Lower lobe of right lung (tissue), 2 donors: ENCODE measurements at regions not wholly inside any gene's neighbourhood (a gene's known extent, or its start where the extent isn't known, plus 50 kb on each side); places are given as distances from the start of the nearest gene placed in this dataset.

Source experiments
- ATAC-seq, 2 donors: fragments of 200-7000 bp; cut with Tn5 transposase; one replicate each; pipeline ENCODE4 v1.9.1; 2020 to 2022; ENCODE audit warnings: mild to moderate bottlenecking in 2 of 2, moderate library complexity in 2 of 2
- DNase-seq: peaks from one replicate; pipeline ENCODE4 v3.0.0-alpha.2; 2020
- H3K27ac ChIP-seq: fragments of 200-600 bp; one replicate; pipeline ENCODE4 v1.8.0; 2022
- H3K27me3 ChIP-seq: fragments of 200-600 bp; one replicate; pipeline ENCODE4 v1.8.0; 2022; ENCODE audit warnings: low read depth
- H3K36me3 ChIP-seq: fragments of 200-600 bp; one replicate; pipeline ENCODE4 v1.8.0; 2022; ENCODE audit warnings: mild to moderate bottlenecking
- H3K4me1 ChIP-seq: fragments of 200-600 bp; one replicate; pipeline ENCODE4 v1.8.0; 2022
- H3K4me3 ChIP-seq: fragments of 200-600 bp; one replicate; pipeline ENCODE4 v1.8.0; 2022; ENCODE audit warnings: mild to moderate bottlenecking
- H3K9me3 ChIP-seq: fragments of 200-600 bp; one replicate; pipeline ENCODE4 v1.8.0; 2022
- intact Hi-C: fragments of 100-400 bp; cut with DNase I; formaldehyde crosslinking; loops from one replicate; pipeline ENCODE4 v1.11.0; 2022
- TF ChIP-seq, protein P1 (sequence below): fragments of 200-600 bp; IDR thresholded peaks from one replicate; pipeline ENCODE4 v1.8.0; 2022; ENCODE audit warnings: antibody characterized with exemption, mild to moderate bottlenecking
- donor health status: DM: no; HTN: yes; CAD: no; lungs with severe emphysema.

DNA sequence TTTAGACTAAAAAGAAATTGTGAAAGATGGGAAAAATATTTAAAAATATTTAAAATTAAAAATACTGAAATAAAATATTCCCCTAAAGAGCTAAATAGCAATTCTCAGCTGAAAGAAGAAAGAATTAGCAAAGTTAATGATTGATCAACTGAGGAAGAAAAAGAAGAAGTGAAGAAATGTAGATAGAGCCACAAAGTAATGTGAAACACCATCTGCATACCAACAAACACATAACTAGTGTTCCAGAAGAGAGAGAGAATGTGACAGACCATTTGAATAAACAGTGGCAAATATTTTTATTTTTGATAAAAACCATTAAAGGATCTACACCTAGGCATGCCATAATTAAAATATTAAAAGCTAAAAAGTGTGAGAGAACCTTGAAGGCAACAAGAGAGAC is 784.5 kb upstream of the ZWINT start:
- no peak overlapping the region for H3K4me3 ChIP-seq
- intact Hi-C loops = no loop called here
- H3K36me3 ChIP-seq = no peaks in the 10 kb centered on the region
- H3K27me3 ChIP-seq = no peaks in the 10 kb centered on the region
- no peaks in the 10 kb centered on the region for H3K9me3 ChIP-seq
- H3K4me1 ChIP-seq = no peaks in the 10 kb centered on the region
- H3K27ac ChIP-seq = no peak overlapping the region
- no peak for DNase-seq
- TF ChIP-seq, protein P1, sequence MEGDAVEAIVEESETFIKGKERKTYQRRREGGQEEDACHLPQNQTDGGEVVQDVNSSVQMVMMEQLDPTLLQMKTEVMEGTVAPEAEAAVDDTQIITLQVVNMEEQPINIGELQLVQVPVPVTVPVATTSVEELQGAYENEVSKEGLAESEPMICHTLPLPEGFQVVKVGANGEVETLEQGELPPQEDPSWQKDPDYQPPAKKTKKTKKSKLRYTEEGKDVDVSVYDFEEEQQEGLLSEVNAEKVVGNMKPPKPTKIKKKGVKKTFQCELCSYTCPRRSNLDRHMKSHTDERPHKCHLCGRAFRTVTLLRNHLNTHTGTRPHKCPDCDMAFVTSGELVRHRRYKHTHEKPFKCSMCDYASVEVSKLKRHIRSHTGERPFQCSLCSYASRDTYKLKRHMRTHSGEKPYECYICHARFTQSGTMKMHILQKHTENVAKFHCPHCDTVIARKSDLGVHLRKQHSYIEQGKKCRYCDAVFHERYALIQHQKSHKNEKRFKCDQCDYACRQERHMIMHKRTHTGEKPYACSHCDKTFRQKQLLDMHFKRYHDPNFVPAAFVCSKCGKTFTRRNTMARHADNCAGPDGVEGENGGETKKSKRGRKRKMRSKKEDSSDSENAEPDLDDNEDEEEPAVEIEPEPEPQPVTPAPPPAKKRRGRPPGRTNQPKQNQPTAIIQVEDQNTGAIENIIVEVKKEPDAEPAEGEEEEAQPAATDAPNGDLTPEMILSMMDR = no peak
- no peak for ATAC-seq

DNA sequence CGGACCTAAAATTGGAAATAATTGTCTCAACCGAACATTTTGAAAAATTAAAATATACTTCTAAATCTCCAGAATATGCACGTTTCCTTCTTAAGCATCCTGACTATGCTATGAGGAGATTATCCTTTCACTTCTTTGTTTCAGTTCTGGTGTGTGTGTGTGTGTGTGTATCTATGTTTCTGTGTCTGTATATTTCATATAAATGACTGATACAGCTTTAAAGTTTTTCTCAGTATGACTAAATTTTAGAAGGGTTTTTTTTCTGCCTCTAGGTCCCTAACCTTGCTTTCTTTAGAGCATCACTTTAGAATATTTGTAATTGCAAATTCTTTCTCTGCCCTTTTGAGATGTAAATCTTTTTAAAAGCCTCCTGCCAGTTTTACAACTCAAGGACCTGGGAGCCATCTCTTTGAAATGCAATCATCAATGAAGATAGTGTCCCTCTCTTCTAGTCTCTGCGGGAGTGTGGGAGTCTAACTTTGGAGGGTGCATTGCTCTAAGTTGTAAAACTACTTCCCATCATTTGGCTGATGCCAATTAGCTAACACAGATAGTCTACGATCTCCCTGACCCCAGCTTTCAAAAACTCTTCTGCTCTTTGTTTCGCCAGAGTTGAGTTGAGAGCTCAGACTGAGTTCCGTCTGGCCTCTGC is 782.0 kb upstream of the ZWINT start:
- no peaks in the 10 kb centered on the region for H3K27me3 ChIP-seq
- no peaks in the 10 kb centered on the region for H3K4me1 ChIP-seq
- intact Hi-C loops = no loop called here
- no peak overlapping the region for H3K4me3 ChIP-seq
- no peak for ATAC-seq
- no peak overlapping the region for H3K27ac ChIP-seq
- no peaks in the 10 kb centered on the region for H3K36me3 ChIP-seq
- DNase-seq = no peak
- H3K9me3 ChIP-seq = no peaks in the 10 kb centered on the region
- TF ChIP-seq, protein P1 = no peak

DNA sequence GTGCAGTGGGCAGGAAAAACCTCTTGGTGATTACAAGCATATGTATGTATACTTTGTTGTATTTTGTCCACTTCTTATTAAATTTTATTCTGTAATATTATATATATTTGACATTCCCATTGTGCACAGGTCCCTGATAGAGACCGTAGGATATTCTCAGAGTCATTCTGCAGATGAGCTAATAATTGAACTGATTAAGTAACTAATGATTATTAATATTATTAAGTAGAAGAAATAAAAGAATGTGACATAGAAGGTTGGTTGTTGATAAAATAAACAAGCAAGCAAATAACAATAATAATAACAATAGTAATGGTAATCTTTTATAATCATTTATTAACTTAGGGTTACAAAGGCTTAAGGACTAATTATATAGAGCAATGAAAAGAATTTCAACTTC is 780.6 kb upstream of the ZWINT start:
- TF ChIP-seq, protein P1 = no peak
- Histone ChIP-seq H3K4me3 (no peak overlapping the region), H3K9me3 (no peaks in the 10 kb centered on the region), H3K4me1 (no peaks in the 10 kb centered on the region), H3K27me3 (no peaks in the 10 kb centered on the region), H3K27ac (no peak overlapping the region), H3K36me3 (no peaks in the 10 kb centered on the region)
- ATAC-seq (no peak), DNase-seq (no peak)
- intact Hi-C loops = no loop called here

DNA sequence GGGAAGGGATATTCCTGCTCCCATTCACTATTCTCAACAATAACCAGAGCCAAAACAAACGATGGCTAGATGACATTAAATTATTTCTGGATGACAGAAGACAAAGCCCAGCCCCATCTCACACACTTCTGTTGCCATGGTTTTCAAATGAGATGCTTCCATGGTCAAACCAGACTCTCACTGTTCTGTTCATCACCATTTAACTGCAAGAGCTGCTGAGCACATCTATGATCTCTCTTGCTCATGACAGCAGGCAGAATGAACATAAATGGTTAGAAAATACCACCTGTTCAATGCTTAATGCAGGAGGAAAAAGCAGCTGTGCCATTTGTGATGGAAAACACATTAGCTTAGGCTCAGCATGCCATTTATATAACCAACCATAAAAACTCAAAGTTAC is 758.6 kb upstream of the ZWINT start:
- TF ChIP-seq, protein P1 = no peak
- ATAC-seq (no peak), DNase-seq (no peak)

DNA sequence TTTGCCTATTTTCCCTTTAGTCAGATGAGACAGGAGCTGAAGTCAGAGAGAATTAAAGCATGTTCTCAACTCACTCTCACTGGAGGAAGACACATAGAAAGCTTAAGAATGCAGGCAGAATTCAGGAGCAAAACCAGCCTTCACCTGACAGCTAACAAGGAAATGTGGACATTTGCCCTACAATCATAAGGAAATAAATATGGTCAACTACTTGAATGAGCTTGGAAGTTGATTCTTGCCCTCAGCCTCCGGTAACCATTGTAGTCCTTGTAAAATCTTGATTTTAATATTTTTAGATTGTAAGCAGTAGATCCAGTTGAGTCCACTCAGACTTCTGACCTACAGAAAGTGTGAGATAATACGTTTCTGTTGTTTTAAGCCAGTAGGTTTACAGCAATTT is 752.5 kb upstream of the ZWINT start:
- Histone ChIP-seq H3K4me3 (no peak overlapping the region), H3K27ac (no peak overlapping the region), H3K4me1 (no peaks in the 10 kb centered on the region), H3K36me3 (no peaks in the 10 kb centered on the region), H3K9me3 (peaks cover 4% of the 10 kb centered on the region), H3K27me3 (no peaks in the 10 kb centered on the region)
- DNase-seq = no peak
- TF ChIP-seq, protein P1 = no peak
- intact Hi-C loops = no loop called here
- no peak for ATAC-seq

More for the DNA sequence above, 758.6 kb upstream of the ZWINT start:
- Histone ChIP-seq H3K27me3 (no peaks in the 10 kb centered on the region), H3K27ac (no peak overlapping the region), H3K4me1 (no peaks in the 10 kb centered on the region), H3K4me3 (no peak overlapping the region), H3K36me3 (no peaks in the 10 kb centered on the region), H3K9me3 (no peaks in the 10 kb centered on the region)
- intact Hi-C loops = no loop called here
